Stimulated activated CD4-positive, alpha-beta T cell treated with anti-CD3 and anti-CD28 coated beads, Interleukin-15, amount 100 ng/mL, for 24 hours (primary cell): ENCODE measurements at regions not wholly inside any gene's neighbourhood (a gene's known extent, or its start where the extent isn't known, plus 50 kb on each side); places are given as distances from the start of the nearest gene placed in this dataset.

ENCODE experiments used
- DNase-seq: peaks from one replicate; pipeline ENCODE4 v3.0.0-alpha.2; 2020

DNA sequence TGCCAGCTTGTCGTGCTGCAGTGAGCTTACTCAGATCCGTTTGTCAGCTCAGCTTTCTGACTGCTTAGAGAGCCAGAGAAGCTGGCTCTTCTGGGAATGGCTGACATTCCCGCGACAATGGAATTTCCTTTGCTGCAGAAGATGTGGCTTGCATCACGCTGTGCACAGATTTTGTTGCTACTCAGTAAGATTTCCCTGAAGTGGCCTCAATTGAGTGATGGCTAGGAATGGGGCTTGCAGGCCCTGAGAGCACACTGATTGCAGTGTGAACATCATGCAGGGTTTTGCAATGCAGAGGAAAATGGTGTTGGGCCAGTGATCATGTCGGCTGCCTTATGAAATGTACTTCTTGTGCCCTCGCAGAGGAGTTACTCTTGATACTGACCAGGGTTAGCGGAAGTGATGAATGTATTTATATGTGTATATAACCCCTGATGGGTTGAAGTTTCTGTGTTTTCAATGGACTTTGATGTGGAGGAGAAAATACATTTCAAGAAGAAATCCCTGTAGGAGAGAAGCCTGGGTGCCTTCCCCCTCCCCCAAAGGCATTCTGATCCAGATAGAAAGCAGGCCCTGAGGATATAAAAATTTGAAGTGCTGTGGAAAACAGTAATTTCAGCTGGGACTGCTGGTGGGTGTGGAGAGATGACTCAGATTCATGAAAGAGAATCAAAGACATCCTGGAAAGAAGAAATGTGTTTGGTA, 102.5 kb upstream of the PDZRN3 start:
- DNase-seq, result no peak

DNA sequence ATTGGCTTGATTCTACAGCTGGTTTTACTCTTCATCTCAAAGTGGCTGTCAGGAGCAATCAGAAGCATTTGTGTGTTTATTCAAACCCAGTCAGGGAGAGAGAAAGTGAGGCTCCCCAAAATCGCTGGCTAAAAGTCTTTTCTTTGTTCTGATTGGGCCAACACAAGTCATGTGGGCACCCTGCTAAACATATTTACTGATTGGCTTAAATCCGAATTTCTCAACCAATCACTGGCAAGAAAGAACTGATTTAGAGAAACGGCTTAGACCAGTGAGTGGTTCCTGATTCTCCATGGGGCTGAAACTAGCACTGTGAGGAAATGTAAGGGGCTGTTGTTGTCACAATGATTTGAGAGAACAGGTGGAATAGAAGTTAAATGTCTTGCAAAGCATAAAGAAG, 98.9 kb upstream of the PDZRN3 start:
- DNase-seq, result no peak

DNA sequence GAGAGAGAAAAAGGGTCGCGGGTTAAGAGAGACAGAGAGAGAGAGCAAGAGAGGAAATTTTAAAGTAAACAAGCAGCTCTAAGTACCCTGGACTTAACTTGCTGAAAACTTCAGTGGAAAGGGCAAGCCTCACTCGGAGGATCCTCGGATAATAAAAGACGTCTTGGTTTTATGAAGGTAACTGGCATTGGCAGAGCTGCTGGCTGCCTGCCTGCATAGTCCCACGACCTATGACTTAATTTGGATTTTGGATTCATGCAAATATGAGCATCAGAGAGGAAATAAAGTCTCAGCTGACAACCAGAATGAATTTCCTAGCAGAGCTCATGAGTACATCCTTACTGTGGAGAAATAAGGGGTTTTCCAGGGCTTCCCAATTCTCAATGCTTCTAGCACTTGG, 95.1 kb upstream of the PDZRN3 start:
- no peak for DNase-seq

DNA sequence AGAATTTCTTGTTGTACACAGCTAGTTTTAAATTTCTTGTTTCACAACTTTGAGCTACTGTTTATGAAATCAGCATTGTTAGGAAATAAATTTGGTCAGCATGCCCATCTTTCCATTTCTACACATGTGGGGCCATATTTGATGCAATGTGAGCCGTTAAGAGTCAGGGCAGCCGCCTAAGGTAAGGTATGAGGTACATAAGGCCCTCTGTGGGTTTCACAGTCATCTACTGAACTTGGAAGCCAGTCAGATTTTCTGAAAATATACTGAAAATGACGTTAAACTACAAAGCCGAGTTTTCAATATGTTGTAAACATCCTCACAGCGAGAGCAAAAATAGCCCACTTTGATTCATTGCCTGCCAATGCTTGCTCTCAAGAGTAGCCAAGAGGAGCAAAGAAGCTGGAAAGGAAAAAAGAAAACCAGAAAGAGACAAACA, 94.7 kb upstream of the PDZRN3 start:
- DNase-seq, result no peak

DNA sequence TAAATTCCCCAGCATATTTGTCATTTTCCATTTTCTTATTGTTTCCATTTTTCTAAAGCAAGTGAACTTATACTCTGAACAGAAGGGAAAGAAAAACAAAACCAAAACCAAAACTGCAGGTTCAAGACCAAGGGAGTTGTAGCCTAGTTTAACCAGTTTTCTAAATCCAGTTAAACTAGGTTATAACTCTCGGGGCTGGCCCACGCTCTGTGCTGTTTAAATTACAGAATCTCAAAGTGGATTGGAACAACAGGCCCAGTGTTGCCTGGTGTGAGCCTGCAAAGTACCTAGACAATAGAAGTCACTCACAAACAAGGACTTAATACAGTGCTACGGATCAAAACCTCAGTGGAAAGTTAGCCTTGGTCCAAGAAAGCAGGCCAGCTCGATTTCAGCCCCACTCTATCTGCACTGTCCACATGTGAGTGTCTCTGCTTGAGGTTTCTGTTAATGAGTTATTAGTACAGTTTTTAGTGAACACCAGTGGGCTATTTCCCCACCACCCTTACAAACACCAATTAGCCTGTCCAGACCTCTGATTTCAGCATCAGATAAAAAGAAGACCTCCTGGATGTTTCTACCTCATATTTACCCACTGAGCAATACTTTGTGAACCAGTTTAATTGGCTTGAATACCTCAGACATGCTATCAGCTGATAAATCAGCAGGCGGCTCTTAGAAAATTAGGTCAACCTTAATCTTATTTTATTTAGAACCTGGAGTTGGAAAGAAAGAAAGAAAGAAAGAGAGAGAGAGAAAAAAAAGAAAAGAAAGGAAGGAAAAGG, 93.8 kb upstream of the PDZRN3 start:
- no peak for DNase-seq

DNA sequence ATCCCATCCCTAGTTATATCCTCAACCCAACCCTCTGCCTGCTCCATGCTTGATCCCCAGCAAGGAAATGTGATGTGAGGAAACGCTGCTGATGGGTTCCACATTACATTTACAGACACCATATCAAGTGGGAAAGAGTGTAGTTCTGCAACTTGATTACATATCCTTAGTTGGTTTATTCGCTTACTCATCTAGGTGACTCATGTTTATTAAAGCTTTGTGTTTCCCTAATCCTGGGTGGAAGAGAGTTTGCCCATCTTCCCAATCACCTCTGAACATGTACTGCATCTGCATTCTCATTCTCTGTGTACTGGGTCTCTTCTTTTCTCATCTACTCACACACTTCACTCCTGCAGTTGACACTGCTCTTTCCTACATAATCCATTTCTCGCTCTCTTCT, 91.7 kb upstream of the PDZRN3 start:
- DNase-seq, result no peak

DNA sequence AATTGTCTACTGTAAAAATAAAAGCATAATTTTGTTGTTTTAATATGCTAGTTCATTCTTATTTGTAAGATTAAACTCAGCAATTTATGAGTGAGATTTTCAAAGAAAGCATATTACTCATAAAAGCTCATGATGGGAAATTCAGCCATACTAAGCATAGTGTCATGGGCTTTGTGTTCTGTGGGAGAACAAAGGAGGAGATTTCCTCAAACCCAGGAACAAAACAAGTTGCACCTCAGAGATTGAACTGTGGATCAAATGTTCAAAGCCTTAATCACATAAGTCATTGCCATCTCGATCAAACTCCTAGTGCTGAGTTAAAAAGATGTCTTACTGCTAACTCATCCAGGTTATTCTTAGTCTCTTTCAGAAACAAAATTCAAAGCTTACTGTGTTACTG, 85.6 kb upstream of the PDZRN3 start:
- no peak for DNase-seq

DNA sequence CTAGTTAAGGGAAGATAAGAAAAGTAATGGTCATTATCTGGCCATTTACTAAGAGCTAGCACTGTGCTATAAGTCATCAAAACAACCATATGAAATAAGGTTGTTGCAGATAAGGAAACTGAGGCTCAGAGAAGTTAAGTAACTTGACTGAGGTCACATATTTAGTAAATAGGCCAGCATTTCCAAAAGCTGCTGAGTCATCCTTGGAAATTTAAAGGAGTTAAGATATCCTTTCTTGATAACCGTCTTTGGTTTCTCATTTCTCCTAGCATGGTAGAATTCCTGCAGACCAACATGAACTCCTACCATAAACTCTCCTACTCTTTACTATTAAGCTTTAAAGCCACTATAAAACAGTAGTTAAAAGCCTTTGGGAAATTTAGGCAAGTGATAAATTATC, 85.0 kb upstream of the PDZRN3 start:
- DNase-seq, result no peak

DNA sequence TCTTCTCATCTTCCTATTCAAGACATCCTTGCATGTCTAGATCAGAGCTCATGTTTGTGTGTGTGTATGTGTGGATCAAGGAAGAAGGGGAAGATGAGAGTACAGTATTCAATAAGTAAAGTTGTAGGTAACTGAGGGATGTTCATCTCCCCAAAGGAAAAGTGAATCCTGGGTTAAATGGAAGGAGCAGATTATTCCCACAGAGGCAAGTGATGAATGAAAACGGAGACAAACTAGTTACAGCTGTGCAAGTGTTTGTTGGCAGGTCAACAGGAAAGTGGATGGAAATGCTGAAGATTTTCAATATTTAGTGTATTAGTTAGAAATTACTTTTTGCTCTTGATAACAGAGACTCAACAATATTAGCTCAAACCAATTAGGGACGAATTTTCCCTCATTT, 84.2 kb upstream of the PDZRN3 start:
- no peak for DNase-seq

DNA sequence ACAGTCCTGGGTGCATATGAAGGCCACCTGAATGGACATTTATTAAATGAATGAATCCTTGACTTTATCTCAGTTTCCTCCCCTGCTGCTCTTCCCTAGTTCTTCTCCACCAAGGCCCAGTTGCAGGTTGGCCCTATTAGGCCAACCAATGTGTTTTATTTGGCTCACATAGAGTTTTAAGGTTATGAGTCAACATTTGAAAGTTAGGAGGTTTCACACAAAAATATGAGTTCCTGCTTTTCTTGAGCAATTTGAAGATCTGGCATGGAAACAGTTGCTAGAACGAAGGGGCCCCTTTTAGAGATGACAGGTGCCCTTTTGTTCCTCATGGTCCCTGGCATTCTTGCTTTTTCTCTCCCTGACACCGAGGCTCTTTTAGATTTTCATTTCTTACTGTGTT, 83.0 kb upstream of the PDZRN3 start:
- no peak for DNase-seq

DNA sequence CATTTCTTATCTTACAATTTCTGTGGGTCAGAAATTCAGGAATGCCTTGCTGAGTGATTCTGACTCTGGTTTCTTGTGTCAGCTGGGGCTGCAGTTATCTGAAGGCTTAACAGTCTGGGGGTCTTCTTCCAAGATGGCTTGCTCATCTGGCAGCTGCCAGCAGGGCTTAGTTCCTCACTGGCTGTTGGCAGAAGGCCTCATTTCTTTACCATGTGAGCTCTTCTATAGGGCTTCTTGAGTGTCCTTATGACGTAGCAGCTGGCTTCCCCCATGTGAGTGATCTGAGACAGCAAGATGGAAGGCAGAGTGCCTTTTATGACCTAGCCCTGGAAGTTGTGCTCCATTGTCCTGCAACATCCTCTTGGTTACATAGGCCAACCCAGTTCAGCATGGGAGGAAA, 82.0 kb upstream of the PDZRN3 start:
- no peak for DNase-seq

DNA sequence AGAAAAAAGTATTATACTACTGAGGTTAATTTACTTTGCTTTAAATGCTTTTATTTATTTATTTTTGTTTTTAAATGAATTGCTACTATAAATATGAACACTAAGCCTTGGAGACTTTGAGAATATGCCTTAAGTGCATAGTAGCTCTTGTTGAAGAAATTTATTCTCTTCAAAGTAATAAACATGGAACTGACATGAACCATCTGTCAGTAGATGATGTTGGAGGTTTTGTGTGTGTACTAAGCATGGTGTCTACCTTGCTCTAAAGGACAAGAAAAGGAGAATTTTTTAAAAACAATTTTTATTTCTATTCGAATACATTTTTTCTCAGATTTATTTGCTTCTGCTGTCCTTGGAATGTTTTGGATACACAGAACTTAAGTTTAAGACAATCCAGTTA, 81.1 kb upstream of the PDZRN3 start:
- no peak for DNase-seq

DNA sequence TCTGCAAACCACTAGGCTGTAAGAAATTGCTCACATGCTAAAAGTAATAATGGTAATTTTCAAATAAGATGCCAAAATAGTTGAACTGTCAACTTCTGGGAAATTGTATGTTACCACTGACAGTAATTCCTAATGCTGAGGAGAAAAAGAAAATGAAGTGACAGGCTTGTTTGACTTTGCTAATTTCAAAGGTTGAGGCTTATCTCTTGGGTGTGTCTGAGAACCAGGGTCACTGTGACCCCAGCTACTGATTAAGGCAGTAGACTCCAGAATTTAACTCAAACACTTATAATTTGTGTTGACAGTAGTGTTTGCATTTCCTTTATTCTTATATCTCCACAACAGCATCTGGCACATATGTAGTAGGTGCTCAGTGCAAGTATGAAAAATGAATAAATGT, 74.6 kb upstream of the PDZRN3 start:
- no peak for DNase-seq

DNA sequence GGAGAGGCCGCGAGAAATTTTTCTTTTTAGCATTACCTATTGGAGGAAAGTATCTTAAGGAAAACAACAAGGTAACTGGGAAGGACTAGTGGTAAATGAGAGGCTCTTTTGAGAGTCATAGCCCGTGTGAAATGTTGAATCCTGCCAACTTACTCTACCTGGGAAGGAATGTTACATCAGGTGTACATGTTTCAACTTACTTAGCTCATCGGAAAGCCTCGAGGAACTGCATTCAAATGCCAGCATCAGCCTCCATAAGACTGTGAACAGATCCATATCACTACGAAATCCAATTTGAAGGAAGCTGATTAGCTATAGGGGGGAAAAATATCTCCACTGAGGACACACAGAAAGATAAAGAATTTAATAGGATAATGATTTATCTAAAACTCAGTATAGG, 72.3 kb upstream of the PDZRN3 start:
- DNase-seq, result no peak

DNA sequence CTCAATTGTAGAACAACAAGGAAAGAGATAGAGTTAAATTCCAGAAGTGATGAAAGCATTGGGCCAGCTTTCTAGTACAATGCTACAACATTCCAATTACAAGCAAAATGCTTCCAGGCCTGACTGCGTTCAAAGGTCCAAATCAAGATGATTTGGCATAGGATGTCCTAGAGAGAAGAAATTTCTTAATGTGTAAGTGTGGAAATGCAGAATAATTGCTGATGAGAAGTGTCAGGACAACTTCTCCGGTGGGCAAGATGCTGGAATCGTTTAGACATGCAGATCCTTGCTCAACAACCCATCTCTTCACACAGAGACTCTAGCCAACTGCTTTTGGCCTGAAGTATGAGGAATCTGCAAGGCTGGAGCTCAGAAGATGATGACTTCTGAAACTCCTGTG, 71.1 kb upstream of the PDZRN3 start:
- DNase-seq, result no peak

DNA sequence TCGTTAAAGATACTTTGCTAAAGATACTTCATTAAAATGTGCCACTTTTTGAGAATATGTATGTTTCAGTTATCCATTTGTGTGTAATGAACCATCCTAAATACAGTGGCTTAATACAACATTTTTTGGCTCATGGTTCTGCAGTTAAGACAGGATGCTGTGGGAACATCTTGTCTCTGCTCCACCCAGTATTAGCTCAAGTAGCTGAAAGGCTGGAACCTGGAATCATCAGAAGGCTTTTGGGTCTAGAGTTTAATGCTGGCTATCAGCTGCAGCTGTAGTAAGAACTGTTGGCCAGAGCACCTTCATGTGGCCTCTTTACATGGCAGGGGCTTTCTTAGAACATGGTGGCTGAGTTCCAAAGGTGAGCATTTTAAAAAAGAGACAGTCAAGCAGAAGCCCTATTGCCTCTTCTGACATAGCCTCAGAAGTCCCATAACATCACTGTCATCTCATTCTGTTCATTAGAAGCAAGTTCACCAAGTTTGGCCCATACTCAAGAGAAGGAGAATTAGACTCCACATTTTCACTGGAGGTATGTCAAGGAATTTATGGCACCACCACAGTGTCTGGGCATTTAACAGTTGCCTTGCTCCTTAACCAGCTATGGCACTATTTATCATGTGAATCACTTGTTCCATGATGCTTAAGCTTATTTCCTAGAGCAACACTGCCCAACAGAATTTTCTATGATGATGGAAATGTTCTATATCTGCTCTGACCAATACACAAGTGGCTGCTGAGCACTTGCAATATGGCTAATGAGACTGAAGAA, 70.4 kb upstream of the PDZRN3 start:
- DNase-seq, result no peak

DNA sequence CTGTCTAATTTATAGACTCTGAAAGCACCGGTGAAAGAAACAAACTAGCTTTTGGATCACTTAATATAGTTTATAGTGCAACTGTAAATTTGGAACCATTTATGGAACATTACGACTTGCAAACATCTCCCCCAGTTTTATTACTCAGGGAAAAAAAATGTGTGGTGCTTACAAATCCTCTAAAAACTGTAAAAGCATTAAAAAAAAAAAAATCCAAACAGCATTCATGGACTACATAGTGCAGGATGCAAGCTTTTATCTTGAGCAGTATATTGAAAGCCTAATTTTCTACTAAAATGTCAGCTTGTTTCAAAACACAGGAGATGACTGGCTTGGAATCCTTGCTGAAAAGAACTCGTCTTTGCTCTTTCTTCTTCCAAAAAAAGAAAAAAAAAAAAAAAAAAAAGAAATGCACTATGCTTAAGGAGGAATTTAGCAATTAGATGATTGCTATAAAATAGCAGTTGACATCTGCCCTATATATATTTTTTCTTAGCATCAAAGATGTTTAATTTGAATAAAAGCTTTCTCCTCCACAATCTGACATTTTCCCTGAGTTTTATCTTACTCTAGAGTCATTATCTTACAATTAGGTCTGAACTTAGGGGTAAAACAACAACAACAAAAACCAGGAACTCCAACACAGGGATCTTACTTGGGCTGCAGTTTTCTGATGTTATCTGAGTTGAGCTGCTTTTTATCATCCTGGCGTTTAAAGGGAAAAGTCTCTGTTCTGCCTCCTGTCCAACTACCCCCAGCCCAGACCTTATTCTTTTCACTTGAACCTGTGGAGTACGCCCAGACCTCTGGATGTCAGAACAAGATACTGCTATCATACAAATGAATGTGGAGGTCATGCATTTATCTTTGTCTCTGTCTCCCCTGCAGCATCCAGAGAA, 62.6 kb upstream of the PDZRN3 start:
- no peak for DNase-seq

DNA sequence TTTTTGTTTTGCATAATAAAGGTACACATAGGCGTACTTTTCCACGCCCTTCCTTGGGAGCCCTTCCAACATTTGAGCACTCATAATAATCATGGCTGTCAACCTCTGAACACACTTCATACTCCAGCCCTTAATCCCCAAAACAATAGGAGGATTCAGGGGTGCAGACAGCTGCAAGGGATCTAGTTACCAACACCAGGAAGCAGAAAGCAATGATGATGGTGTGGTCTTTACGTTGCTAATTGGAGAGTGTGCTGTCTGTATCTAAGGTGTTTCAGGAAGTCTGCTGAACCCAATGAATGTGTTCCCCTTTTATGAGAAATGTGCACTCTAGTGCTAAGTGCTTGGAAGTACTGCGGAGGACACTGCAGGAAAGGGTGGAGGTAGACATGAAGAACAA, 60.3 kb upstream of the PDZRN3 start:
- no peak for DNase-seq

DNA sequence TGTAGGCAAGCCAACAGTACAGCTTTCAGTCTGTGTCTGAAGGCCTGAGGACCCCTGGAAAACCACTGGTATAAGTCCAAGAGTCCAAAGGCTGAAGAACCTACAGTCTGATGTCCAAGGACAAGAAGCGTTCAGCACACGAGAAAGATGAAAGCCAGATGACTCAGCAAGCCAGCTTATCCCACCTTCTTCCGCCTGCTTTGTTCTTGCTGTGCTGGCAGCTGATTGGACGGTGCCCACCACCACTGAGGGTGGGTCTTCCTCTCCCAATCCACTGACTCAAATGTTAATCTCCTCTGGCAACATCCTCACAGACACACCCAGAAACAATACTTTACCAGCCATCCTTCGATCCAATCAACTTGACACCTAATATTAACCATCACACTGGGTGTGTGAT, 59.0 kb upstream of the PDZRN3 start:
- no peak for DNase-seq

DNA sequence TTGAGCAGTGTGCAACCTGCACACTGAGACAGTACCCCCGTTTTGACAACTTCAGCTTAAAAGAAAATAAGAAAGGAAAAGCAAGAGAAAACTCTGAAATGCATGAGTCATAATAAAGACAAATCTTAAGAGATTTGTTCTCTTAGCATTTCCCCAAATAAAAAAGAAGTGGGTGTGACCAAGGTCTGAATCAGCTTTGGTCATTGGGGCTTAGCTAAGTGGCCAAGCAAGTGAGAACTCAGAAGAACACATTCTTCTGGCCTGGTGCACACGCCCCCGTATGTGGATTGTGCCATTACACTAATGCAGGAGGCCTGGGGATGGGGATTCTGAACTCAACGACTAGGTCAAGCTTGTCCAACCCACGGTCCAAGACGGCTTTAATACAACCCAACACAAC, 56.9 kb upstream of the PDZRN3 start:
- no peak for DNase-seq

DNA sequence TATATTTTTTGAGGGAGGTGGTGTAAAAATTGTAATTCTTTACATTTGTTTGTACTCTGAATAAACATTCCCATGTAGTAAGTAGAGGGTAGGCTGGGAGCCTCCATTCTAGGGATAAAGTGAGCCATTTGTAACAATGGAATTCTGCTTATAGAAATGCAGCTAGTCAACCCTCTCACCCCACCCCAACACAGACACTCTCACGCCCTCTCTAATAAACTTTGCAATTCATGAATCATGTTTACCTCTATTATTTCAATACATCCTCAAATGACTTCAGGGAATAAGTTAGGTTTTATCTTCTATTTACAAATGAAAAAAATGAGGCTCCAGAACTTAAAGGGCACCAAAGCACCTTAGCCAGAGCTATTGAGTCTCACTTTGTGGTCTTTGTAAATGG, 56.5 kb upstream of the PDZRN3 start:
- DNase-seq, result no peak

DNA sequence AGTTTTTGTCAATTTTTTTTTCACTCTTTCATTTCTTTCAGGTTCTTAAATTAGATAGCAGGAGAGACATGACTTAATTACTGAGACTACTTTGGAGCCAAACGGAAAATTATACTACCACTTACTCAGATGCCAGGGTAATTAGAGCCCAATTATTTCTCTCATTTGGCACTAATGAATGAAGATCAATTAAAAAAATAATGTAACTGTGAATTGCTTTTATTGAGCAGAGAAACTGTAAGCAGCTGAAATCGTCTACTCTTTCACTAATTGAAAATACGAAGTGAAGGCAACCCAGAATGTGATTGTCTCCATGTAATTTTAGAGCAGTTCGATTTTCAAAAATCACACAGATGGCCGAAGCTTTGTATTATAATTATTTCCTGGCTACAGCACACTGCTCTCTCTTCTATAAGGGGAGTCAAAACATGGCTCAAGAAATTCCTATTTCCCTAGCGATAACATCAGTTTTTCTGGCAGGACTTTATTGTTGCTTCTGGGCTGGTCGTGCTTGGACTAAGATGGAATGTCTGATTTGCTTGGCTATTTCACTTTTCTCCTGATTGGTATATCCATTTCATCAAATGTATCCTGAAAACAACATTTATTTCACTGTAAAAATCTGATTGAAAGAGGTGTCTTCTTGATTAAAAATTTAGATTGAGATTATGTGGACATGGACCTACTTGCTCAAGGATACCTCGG, 55.8 kb upstream of the PDZRN3 start:
- no peak for DNase-seq
